ENCODE measurements at regions not wholly inside any gene's neighbourhood (a gene's known extent, or its start where the extent isn't known, plus 50 kb on each side); places are given as distances from the start of the nearest gene placed in this dataset.

DNA sequence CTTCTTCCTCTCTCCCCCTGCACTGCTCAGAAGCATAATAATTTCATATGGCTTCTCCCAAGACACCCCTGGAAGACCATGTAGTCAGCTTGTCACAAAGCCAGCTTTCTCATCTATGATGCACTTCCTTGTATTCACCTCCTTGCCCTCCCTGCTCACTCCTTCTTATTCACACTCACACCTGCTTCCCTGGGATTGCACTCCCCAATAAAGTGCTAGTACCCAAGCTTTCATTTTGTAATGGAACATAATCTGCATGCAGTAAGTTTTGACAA lies 76.9 kb upstream of the FRMD4B start:
- H3K36me3 ChIP-seq: no peaks in the 10 kb centered on the region
- DNase-seq (ENCODE audit: low read depth in 1 of 2, low spot score in 1 of 2): no peak
- no peaks in the 10 kb centered on the region for H3K4me1 ChIP-seq (ENCODE audit: low read depth)
- TF ChIP-seq, protein P1, sequence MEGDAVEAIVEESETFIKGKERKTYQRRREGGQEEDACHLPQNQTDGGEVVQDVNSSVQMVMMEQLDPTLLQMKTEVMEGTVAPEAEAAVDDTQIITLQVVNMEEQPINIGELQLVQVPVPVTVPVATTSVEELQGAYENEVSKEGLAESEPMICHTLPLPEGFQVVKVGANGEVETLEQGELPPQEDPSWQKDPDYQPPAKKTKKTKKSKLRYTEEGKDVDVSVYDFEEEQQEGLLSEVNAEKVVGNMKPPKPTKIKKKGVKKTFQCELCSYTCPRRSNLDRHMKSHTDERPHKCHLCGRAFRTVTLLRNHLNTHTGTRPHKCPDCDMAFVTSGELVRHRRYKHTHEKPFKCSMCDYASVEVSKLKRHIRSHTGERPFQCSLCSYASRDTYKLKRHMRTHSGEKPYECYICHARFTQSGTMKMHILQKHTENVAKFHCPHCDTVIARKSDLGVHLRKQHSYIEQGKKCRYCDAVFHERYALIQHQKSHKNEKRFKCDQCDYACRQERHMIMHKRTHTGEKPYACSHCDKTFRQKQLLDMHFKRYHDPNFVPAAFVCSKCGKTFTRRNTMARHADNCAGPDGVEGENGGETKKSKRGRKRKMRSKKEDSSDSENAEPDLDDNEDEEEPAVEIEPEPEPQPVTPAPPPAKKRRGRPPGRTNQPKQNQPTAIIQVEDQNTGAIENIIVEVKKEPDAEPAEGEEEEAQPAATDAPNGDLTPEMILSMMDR (IDR thresholded peaks at IDR 0.05; ENCODE audit: low read depth, low read length): no peak
- H3K4me3 ChIP-seq: no peak overlapping the region
- no peaks in the 10 kb centered on the region for H3K9me3 ChIP-seq (ENCODE audit: low read depth)
- no peaks in the 10 kb centered on the region for H3K27me3 ChIP-seq
- no peak overlapping the region for H3K27ac ChIP-seq

DNA sequence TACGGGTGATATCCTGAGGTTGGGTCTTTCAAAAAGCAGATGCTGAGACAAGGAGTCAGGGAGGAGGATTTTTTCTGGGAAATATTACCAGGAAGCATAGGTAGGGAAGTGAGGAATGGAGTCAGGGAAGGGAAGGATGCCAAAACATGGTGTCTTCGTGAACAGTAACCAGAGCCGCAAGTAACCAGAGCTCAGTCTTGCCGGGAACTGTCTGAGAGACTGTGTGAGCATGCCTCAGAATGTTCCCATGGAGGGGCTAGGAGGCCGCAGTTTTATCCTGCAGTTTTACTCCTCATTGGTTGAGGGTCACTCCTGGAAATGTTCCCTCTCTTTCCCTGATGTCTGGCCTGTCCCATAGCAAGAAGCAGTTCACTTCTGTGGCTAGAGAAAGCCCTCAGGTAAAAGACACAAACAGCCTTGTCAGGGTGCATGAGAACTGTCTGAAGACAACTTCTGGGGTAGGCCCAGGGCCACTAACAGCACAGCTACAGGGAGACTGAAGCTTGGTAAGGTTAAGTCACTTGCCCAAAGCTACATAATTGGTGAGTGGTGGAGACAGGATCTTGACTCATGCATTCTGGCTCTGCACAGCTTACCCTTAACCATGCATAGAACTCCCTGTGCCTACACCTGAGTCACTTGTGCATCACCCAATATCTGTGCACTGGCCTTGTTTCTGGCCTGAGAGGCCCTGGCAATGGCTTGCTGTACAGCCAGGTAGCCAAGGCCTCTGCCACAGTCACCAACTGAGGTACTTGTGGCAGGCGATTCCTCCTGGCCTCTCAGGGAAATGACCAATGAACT lies 76.3 kb upstream of the FRMD4B start:
- Histone ChIP-seq H3K27ac (no peak overlapping the region), H3K27me3 (no peaks in the 10 kb centered on the region), H3K36me3 (no peaks in the 10 kb centered on the region), H3K9me3 (ENCODE audit: low read depth) (no peaks in the 10 kb centered on the region), H3K4me3 (no peak overlapping the region), H3K4me1 (ENCODE audit: low read depth) (no peaks in the 10 kb centered on the region)
- no peak for DNase-seq (ENCODE audit: low read depth in 1 of 2, low spot score in 1 of 2)
- TF ChIP-seq, protein P1 (IDR thresholded peaks at IDR 0.05; ENCODE audit: low read depth, low read length): no peak

DNA sequence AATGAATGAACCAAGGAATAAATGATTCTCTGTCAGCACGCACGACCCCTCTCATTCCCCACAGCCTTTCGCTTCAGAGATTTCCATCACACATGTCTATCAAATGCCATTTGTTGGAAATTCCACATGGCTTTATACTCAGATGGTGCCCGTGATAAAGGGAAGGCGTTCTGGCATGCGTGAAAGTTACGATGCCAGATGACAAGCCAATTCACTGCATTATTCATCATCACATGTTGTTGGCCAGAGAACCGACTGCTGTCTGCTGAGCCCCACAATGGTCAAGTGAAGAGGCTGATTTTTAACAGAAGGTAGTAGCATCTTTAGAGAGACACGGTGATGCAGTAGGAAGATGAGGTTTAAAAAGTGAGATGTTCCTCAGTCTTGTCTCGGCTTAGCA lies 74.1 kb upstream of the FRMD4B start:
- TF ChIP-seq, protein P1 (IDR thresholded peaks at IDR 0.05; ENCODE audit: low read depth, low read length): no peak
- Histone ChIP-seq H3K27ac (no peak overlapping the region), H3K27me3 (no peaks in the 10 kb centered on the region), H3K4me3 (no peak overlapping the region), H3K36me3 (no peaks in the 10 kb centered on the region), H3K9me3 (ENCODE audit: low read depth) (no peaks in the 10 kb centered on the region), H3K4me1 (ENCODE audit: low read depth) (no peaks in the 10 kb centered on the region)
- no peak for DNase-seq (ENCODE audit: low read depth in 1 of 2, low spot score in 1 of 2)

DNA sequence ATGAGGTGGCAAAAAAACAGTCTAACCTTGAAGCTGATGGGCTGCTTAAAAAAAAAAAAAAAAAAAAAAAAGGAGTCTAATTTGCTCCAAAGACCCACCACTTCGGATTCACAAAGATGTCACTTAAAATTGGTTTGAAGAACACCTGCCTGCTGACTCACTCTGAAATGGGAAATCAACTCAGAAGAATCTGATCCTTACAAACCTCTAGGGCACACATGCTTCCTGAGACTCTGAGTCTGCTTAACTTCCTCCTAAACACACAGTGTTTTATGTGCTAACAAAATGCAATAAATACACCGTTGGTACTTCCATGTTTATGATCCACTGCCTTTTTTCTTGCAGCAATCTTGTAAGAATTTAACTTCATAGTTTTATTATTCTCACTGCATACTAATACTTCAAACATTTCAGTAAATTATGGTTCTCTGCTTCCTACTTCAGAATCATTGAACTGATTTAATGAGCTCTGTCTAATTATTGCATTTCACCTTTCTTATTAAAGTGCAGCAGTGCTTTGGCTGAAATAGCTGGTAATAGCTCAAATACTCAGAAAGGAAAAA lies 73.0 kb upstream of the FRMD4B start:
- Histone ChIP-seq H3K9me3 (ENCODE audit: low read depth) (no peaks in the 10 kb centered on the region), H3K4me3 (no peak overlapping the region), H3K4me1 (ENCODE audit: low read depth) (no peaks in the 10 kb centered on the region), H3K27ac (no peak overlapping the region), H3K36me3 (no peaks in the 10 kb centered on the region), H3K27me3 (no peaks in the 10 kb centered on the region)
- TF ChIP-seq, protein P1 (IDR thresholded peaks at IDR 0.05; ENCODE audit: low read depth, low read length): no peak
- no peak for DNase-seq (ENCODE audit: low read depth in 1 of 2, low spot score in 1 of 2)

DNA sequence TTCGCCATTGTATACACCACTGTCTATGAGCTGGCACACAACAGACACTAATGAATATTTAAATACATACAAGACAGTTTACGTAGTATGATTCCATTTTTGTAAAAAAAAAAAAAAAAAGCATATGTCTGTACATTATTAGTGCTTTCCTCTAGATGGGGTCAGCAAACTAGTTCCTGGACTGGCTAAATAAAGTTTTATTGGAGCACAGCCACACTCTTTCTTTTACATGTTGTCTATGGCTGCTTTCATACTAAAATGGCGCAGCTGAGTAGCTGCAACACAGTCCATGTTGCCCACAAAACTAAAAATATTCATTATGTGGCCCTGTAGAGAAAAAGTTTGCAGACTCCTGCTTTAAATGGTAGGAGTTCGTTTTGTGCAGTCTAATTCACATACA lies 70.7 kb upstream of the FRMD4B start:
- Histone ChIP-seq H3K4me1 (ENCODE audit: low read depth) (peaks cover 5% of the 10 kb centered on the region), H3K9me3 (ENCODE audit: low read depth) (no peaks in the 10 kb centered on the region), H3K36me3 (no peaks in the 10 kb centered on the region), H3K27me3 (no peaks in the 10 kb centered on the region), H3K27ac (no peak overlapping the region), H3K4me3 (no peak overlapping the region)
- DNase-seq (ENCODE audit: low read depth in 1 of 2, low spot score in 1 of 2): no peak
- TF ChIP-seq, protein P1 (IDR thresholded peaks at IDR 0.05; ENCODE audit: low read depth, low read length): no peak

Data from cardiac muscle cell (in vitro differentiated cells and primary cell).